Esophagus squamous epithelium (tissue), 5 donors: ENCODE measurements at regions not wholly inside any gene's neighbourhood (a gene's known extent, or its start where the extent isn't known, plus 50 kb on each side); places are given as distances from the start of the nearest gene placed in this dataset.

Experiments used
- DNase-seq: peaks from one replicate; lab custom pipeline; 2025; lab: John Stamatoyannopoulos, UW
- H3K27ac ChIP-seq, 4 donors: fragments of 200-600 bp; sonication (generic); one replicate each; pipeline ENCODE4 v1.5.1; 2016 to 2019; ENCODE audit warnings: mild to moderate bottlenecking in 1 of 4
- H3K27me3 ChIP-seq, 4 donors: fragments of 200-600 bp; sonication (generic); 1 replicate in 3 of 4; 2 replicates in 1 of 4; pipeline versions ENCODE4 v1.5.1 to v1.6.0; 2017 to 2021; ENCODE audit warnings: antibody characterized with exemption in 1 of 4
- H3K36me3 ChIP-seq, 3 donors: fragments of 200-600 bp; sonication (generic); one replicate each; pipeline ENCODE4 v1.5.1; 2016 to 2019
- H3K4me1 ChIP-seq, 3 donors: fragments of 200-600 bp; sonication (generic); one replicate each; pipeline ENCODE4 v1.5.1; 2017 to 2019
- H3K4me3 ChIP-seq, 4 donors: fragments of 200-600 bp; sonication (generic); 1 replicate in 3 of 4; 2 replicates in 1 of 4; pipeline ENCODE4 v1.5.1; 2016 to 2019; ENCODE audit warnings: mild to moderate bottlenecking in 2 of 4, moderate library complexity in 1 of 4
- H3K9me3 ChIP-seq, 3 donors: fragments of 200-600 bp; sonication (generic); one replicate each; pipeline ENCODE4 v1.5.1; 2016 to 2019
- CTCF ChIP-seq, 6 experiments: fragments of 450-650 bp in 4 of 6; fragments of 200-600 bp in 2 of 6; sonication (generic) in 2 of 6; IDR thresholded peaks; one replicate each; pipeline ENCODE4 v1.5.1; 2016 to 2019; ENCODE audit warnings: antibody characterized with exemption in 6 of 6, mild to moderate bottlenecking in 4 of 6, moderate library complexity in 4 of 6
- POLR2A ChIP-seq, 4 donors: fragments of 450-650 bp; IDR thresholded peaks; one replicate each; pipeline ENCODE4 v1.6.1; 2017; ENCODE audit warnings: antibody characterized with exemption in 4 of 4, mild to moderate bottlenecking in 4 of 4, moderate library complexity in 3 of 4
- WGBS, 2 donors: methylation state at CpG; one replicate each; pipeline ENCODE4 v1.1.5; 2018; 5-methylcytosine and 5-hydroxymethylcytosine counted together
- intact Hi-C: fragments of 100-400 bp; cut with DNase I; formaldehyde crosslinking; loops from one replicate; pipeline ENCODE4 v1.15.0; 2022
- donor health status: DM: yes; HTN: yes; CAD: no.

- no peaks in the 10 kb centered on the region for H3K36me3 ChIP-seq
- WGBS, 2 donors: 75 to 77% methylated on average over 8 of the region's 8 CpGs
- TF ChIP-seq POLR2A (IDR thresholded peaks at IDR 0.05) (no peak), CTCF (IDR thresholded peaks at IDR 0.05) (no peak)
- no peaks in the 10 kb centered on the region for H3K27me3 ChIP-seq
- H3K27ac ChIP-seq: no peak overlapping the region
- no peaks in the 10 kb centered on the region for H3K9me3 ChIP-seq
- no peaks in the 10 kb centered on the region for H3K4me1 ChIP-seq
- H3K4me3 ChIP-seq: no peak overlapping the region
- intact Hi-C loops: no loop called here
- no peak for DNase-seq
These were observed 217.8 kb upstream of the EGLN3 start for GRCh38 chr14:34168656-34169055.

GRCh38 chr14:34165847-34166350 is 215.0 kb upstream of the EGLN3 start:
- TF ChIP-seq CTCF (IDR thresholded peaks at IDR 0.05) (no peak), POLR2A (IDR thresholded peaks at IDR 0.05) (no peak)
- no peak overlapping the region for H3K4me3 ChIP-seq
- peaks cover 0 to 2% (median 0%) of the 10 kb centered on the region in 3 donors for H3K4me1 ChIP-seq
- H3K27me3 ChIP-seq: no peaks in the 10 kb centered on the region
- intact Hi-C loops: no loop called here
- WGBS, 2 donors: 67 to 70% methylated on average over 5 of the region's 5 CpGs
- H3K9me3 ChIP-seq: no peaks in the 10 kb centered on the region
- H3K36me3 ChIP-seq: no peaks in the 10 kb centered on the region
- H3K27ac ChIP-seq: no peak overlapping the region
- no peak for DNase-seq

- TF ChIP-seq POLR2A (IDR thresholded peaks at IDR 0.05): no peak
- no peak for TF ChIP-seq CTCF (IDR thresholded peaks at IDR 0.05)
- no peak for DNase-seq
- Histone ChIP-seq H3K4me1 (peaks cover 0 to 2% (median 0%) of the 10 kb centered on the region in 3 donors), H3K4me3 (no peak overlapping the region), H3K36me3 (no peaks in the 10 kb centered on the region), H3K9me3 (no peaks in the 10 kb centered on the region), H3K27me3 (no peaks in the 10 kb centered on the region), H3K27ac (no peak overlapping the region)
- intact Hi-C loops: no loop called here
- 56 to 64% methylated on average over 6 of the region's 6 CpGs for WGBS, 2 donors
These were observed 213.4 kb upstream of the EGLN3 start for GRCh38 chr14:34164162-34164864.

GRCh38 chr14:34161351-34162082 is 210.6 kb upstream of the EGLN3 start:
- Histone ChIP-seq H3K4me3 (no peak overlapping the region), H3K9me3 (no peaks in the 10 kb centered on the region), H3K36me3 (no peaks in the 10 kb centered on the region), H3K27ac (no peak overlapping the region), H3K27me3 (no peaks in the 10 kb centered on the region), H3K4me1 (peaks cover 0 to 2% (median 0%) of the 10 kb centered on the region in 3 donors)
- intact Hi-C loops: no loop called here
- DNase-seq: no peak
- 39 to 56% methylated on average over 5 of the region's 5 CpGs for WGBS, 2 donors
- no peak for TF ChIP-seq CTCF (IDR thresholded peaks at IDR 0.05)
- no peak for TF ChIP-seq POLR2A (IDR thresholded peaks at IDR 0.05)

- Histone ChIP-seq H3K27me3 (no peaks in the 10 kb centered on the region), H3K36me3 (no peaks in the 10 kb centered on the region), H3K9me3 (no peaks in the 10 kb centered on the region), H3K27ac (no peak overlapping the region), H3K4me3 (no peak overlapping the region), H3K4me1 (peaks cover 0 to 2% (median 0%) of the 10 kb centered on the region in 3 donors)
- no peak for TF ChIP-seq CTCF (IDR thresholded peaks at IDR 0.05)
- no peak for TF ChIP-seq POLR2A (IDR thresholded peaks at IDR 0.05)
- 97 to 100% methylated on average over 2 of the region's 2 CpGs for WGBS, 2 donors
- intact Hi-C loops: no loop called here
- DNase-seq: no peak
These were observed 209.7 kb upstream of the EGLN3 start for GRCh38 chr14:34160619-34161018.
